HG03460 (cell line): ENCODE measurements at regions not wholly inside any gene's neighbourhood (a gene's known extent, or its start where the extent isn't known, plus 50 kb on each side); places are given as distances from the start of the nearest gene placed in this dataset.
"Not testable (repeated sequence)": the region's sequence is repeated elsewhere in the genome, so short reads cannot be mapped to it uniquely, and the experiment has no call there.

Source experiments
- ATAC-seq: cut with Tn5 transposase; IDR thresholded peaks from one replicate; pipeline ENCODE4 v1.9.1; 2021; ENCODE audit not compliant: unreplicated experiment

GRCh38 chr16:17566656-17567450 lies 96.1 kb upstream of the XYLT1 start:
- no peak for ATAC-seq

DNA sequence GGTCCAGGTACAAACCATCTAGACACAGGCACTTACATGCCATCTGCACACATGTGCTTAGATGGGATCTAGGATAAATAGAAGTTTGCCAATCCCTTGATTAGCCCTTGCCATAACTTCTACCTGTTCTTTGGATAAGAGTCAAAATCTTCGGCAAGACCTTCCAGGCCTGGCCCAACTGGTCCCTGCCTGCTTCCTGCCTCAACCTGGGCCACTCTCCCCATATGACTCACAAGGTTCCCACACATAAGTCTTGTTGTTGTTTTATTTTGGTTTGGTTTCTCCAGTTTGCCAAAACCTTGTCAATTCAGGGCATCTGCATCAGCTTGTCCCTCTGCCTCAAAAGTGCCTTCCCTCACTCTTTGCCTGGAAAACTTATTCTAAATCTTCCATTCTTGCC lies 95.3 kb upstream of the XYLT1 start:
- ATAC-seq = no peak

DNA sequence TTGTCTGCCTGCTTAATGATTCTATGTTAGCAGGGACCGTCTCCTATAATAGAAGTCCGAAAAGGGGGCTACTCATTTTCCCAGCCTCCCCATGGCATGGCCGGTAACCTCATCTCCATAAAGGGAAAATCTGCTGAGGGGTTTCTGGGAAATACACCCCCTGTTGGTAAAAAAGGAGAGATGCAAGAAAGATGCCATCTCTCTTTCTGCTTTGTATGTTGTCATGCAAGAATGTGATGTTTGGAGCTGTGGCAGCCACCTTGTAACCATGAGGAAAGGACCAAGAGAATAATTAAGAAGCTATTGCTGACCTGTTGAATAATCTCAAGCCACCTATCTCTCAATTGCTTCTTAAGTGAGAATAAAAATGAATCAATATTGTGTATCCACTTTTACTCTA lies 94.8 kb upstream of the XYLT1 start:
- ATAC-seq = no peak

- no peak for ATAC-seq
Observed at GRCh38 chr16:17564856-17565255, 94.1 kb upstream of the XYLT1 start.

GRCh38 chr16:17563323-17564091 lies 92.7 kb upstream of the XYLT1 start:
- no peak for ATAC-seq

GRCh38 chr16:17561056-17561455 lies 90.3 kb upstream of the XYLT1 start:
- no peak for ATAC-seq

DNA sequence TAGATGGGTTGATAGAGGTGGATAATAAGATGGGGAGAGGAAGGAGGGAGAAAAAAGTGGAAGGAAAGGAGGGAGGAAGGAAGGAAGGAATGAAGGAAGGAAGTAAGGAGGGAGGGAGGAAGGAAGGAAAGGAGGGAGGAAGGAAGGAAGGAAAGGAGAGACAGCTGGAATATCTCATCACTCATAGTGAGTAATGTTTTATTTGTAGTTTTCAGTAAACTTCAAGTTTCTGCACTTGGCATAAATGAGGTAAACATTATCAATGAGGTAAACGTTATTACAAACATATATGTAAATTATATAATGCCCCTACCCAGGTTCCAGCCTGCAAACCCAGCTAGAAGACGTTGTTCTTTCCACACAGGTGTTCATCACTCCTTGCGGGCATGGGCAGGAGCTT lies 89.8 kb upstream of the XYLT1 start:
- ATAC-seq = no peak

DNA sequence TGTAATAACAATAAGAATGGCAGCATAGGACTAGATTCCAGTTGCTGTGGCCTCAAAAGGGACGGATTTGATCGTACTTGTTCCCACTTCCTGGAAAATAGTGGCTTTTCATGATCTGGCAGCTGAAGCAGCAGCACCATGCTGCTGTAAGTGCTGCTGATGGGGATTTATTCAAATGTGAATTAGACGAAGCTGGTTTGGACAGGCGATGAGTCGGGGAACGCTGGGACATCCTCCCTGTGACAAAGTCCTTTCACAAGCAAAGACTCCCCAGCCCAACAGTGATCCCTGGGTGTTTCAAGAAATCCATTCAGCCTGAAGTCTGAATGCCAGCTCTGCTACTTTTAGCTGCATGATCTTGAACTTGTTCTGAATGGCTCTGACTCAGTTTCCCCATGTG lies 88.6 kb upstream of the XYLT1 start:
- ATAC-seq = no peak

DNA sequence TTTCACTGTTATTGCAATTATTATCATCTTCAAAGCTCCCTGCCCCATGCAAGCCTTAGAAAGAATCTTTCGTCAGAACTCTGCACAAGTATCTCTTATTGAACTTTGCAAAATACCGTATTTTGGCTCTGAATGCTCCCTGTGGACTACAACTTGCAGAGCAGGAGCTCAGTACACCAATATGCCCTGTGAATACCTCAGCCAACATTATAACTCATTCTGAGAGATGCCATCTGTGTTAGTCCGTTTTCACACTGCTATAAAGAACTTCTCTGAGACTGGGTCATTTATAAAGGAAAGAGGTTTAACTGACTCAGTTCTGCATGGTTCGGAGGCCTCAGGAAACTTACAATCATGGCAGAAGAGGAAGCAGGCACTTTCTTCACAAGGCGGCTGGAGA lies 87.2 kb upstream of the XYLT1 start:
- no peak for ATAC-seq

GRCh38 chr16:17557480-17557879 lies 86.7 kb upstream of the XYLT1 start:
- no peak for ATAC-seq

- no peak for ATAC-seq
Observed at GRCh38 chr16:17556276-17557052, 85.7 kb upstream of the XYLT1 start.

DNA sequence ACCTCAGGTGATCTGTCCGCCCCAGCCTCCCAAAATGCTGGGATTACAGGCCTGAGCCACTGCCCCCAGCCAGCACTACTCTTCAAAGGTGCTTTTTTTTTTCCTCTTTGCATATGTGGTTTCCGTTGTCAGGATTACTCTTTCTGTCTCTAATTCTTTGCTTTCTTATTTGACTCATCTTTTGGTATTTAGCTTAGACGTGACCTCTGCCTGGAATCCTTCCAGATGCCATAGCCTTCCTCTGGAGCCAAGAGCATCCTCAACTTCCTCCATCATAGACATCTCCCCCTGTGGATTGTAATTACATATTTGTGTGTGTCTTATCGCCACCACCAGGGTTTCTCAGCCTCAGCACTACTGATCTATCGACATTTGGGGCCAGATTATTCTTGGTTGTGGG lies 84.4 kb upstream of the XYLT1 start:
- no peak for ATAC-seq

- ATAC-seq = no peak
Observed at GRCh38 chr16:17552351-17552750, 81.6 kb upstream of the XYLT1 start.

- ATAC-seq = not testable (repeated sequence)
Observed at GRCh38 chr16:17551682-17552081, 80.9 kb upstream of the XYLT1 start.

GRCh38 chr16:17548825-17549224 lies 78.1 kb upstream of the XYLT1 start:
- no peak for ATAC-seq

- ATAC-seq = no peak
Observed at GRCh38 chr16:17544785-17545184, 74.0 kb upstream of the XYLT1 start.

DNA sequence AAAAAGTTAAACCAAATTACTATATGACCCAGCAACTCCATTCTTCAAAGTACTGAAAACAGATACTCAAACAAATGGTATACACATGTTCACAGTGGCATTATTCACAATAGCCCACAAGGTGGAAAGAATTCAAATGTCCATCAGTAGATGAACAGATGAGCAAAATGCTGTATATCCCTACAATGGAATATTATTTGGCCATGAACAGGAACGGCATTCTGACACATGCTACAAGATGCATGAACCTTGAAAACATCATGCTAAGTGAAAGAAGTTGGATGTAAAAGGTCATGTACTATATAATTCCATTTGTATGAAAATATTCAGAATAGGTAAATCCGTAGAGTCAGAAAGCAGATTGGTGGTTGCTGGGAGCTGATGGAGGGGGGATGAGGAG lies 73.5 kb upstream of the XYLT1 start:
- ATAC-seq = no peak

DNA sequence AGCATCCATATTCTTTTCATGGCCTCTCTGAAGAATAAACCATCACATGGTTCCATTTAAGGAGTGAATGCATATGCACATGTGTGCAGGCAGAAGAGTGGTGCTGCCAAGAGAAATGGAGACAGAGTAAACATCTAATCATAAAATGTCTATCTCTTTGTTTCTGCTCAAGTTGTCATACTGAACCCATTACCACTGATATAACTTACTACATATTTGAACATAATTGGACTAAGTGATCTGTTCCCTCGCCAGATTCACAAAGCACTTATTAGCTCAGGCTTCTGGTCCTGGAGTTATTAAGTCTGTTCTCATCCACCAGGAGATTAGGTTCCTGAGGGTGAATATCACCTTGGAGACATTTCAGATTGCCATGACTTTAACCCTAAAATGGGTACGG lies 72.3 kb upstream of the XYLT1 start:
- no peak for ATAC-seq

- no peak for ATAC-seq
Observed at GRCh38 chr16:17541324-17541723, 70.6 kb upstream of the XYLT1 start.

- ATAC-seq = no peak
Observed at GRCh38 chr16:17538927-17539326, 68.2 kb upstream of the XYLT1 start.

DNA sequence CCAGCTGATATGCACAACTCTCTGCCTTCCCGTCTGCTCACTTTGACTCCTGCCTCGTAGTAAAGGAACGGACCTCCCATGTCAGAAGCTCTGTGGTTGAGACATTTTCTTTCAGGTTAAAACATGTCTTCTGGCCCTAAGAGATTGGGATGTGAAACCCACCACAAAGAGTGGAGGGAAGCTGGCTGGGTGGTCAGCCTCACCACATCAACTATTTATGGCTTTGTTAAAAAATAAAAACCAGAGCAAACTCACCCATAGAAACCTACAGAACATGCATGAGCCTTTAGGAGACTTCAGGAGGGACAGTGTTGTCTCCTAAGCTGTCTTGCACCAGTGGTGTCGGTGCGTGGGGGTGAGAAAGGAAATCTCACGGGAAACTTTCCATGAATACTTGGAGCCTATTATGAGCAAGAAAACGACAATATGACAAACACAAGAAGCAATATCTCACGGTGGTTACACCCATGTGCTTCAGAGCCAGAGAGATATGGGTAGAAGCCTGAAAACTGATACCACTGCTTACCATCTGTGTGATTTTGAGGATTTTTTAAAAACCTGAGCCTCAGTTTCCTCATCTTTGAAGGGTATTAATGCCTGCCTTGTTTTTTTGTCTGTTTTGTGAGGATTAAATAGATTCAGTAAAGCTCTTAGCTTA lies 61.7 kb upstream of the XYLT1 start:
- ATAC-seq = no peak
